Nucleus accumbens (tissue), 56 donors: ENCODE measurements at regions not wholly inside any gene's neighbourhood (a gene's known extent, or its start where the extent isn't known, plus 50 kb on each side); places are given as distances from the start of the nearest gene placed in this dataset.
A peak's percentile ranks its signal among the peaks of the same experiment; 100 is the strongest.
"Not testable (repeated sequence)": the region's sequence is repeated elsewhere in the genome, so short reads cannot be mapped to it uniquely, and the experiment has no call there.

Experiments used
- DNase-seq, 56 donors: peaks; one replicate each; lab custom pipeline; 2025; lab: John Stamatoyannopoulos, UW

DNA sequence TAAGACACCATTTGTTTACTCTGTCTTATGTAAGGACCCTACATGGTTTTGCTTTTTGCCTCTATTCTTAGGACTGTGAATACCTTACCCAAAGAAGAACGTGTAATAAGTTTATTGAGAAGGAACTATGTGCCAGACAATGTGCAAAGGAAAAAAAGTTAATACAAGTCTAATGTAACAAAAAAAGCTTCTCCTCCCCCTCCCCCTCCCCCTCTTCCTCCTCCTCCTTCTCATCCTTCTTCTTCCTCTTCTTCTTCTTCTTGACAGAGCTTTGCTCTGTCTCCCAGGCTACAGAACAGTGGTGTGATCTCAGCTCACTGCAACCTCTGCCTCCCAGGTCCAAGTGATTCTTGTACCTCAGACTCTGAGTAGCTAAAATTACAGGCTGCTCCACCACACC lies 50.9 kb upstream of the MITF start:
- no peak for DNase-seq

DNA sequence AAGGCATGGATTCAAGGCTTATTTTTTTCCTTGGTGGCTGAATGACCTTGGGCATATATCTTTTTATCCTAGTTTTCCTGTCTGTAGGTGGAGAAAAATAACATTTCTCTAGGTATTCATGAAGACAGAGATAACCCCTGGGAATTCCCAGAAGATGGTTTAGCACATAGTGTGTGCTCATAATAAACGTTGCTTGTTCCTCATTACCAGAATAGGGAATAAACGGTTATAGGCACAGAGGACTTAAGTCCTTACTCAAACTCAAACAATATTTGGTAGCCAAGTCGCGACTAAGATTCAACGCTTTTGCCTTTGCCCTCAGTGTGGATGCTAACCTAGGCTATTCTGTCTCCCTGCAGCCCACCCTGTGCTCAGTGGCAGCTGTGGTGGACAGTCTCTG lies 51.6 kb upstream of the MITF start:
- DNase-seq, result no peak

DNA sequence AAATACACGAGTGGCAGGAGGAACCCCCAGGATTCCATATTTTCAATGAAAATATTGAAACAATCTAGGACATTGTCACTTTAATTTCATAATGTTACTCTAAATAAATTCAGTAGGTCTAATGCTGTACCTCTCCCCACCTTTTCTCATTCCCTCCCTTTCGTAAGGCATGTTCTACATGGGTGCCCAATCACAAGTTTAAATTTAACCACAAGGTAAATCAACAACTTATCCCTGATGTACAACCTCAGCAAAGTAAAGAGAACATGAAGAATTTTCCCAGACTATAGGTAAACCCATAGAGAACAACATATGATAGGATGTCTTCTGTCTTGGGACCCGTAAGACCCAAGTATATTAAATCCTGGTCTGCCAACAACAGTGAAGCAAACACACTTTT lies 53.2 kb upstream of the MITF start:
- no peak for DNase-seq

DNA sequence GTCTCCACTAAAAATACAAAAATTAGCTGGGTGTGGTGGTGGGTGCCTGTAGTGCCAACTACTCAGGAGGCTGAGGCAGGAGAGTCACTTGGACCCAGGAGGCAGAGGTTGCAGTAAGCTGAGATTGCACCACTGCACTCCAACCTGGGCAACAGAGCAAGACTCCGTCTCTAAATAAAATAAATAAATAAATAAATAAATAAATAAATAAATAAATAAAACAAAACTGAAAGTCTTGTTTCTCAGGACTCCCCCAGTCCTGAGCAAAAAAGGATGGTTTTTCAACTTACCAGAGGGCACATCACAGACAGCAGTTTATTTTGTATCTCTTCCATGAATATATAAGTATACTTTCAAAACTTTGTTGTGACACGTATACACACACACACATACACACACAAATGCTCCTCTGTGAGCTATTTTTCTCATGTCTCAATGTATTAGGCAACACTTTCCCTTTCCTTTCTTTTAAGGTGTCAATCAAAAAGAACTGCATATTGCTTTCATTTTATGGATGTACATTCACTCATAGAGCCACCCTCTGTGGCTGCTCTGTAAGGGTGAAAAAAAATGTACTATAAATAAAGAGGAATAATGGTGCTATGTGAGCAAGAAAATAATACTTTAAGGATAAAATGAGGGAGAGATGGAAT lies 54.8 kb upstream of the MITF start:
- DNase-seq, result no peak

DNA sequence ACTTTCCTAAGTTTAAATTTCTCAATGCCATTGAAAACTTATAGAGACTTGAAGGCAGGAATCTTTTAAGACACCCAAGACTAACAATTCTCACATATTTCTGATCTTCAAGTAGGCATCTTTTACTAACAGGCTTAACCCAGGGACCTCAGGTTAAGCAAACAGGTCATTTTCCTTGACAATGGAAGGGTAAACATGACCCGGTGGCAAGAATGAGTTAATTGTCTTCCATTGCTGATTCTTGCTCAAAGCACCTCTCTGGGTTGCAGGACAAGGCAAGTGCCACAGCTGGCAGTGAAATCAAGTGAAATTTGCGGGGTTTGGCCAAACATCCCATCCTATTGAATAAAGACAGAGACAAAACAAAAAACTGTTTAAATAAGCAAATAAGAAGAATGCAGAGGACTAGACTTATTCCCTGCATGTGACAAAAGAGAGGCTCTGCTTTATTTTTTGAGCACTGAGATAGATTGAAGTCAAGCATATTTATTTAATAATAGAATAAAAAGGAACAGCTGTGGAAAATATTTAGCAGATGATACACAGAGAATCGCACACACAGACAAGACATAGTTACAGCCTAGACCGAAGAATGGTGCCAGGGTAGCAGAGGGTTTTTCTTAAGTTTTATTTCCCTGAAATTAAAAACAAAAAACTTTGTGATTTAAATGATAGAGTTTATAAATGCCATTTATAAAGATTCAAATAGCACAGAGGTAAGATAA lies 56.0 kb upstream of the MITF start:
- no peak for DNase-seq

DNA sequence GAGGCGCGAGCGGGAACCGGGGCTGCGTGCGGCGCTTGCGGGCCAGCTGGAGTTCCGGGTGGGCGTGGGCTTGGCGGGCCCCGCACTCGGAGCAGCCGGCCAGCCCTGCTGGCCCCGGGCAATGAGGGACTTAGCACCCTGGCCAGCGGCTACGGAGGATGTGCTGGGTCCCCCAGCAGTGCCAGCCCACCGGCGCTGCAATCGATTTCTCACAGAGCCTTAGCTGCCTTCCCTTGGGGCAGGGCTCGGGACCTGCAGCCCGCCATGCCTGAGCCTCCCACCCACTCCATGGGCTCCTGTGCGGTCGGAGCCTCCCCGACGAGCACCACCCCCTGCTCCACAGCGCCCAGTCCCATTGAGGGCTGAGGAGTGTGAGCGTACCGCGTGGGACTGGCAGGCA lies 61.8 kb upstream of the MITF start:
- DNase-seq, result not testable (repeated sequence)

DNA sequence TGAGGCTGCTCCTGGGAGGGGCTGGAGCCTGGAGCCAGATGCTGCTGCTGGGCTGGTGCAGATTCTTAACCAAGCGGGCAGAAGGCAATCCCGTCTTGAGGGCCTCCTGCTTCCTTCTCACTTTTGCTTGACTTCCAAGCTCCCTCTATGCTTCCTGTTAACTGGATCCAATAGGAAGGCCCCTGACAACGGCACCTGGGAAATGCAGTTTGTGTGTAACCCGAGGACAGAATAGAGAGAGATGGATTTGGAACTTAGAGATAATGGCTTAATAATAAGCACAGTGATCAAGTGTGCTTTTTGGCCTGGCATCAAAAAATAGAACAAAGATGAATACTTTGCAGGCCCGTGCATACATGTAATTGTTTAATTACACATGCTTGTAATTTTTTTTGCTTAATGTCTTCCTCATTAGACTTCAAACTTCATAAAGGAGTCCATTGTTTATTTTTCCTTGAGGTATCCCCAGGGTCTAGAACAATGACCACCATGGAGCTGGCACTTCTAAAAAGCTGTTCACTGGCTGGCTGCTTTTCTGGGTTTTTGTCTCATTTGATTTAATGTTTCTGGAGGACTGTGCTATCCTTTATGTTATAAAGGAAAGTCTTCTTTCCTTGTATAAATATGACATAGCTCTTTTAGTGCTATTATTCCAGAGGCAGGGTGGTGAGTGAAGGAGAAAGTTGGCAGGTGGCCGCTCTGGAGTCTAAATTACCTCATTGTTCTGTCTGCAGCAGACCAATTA lies 63.3 kb upstream of the MITF start:
- peak in 12 of 56 donors; percentile 5 to 48 (median 18) for DNase-seq

DNA sequence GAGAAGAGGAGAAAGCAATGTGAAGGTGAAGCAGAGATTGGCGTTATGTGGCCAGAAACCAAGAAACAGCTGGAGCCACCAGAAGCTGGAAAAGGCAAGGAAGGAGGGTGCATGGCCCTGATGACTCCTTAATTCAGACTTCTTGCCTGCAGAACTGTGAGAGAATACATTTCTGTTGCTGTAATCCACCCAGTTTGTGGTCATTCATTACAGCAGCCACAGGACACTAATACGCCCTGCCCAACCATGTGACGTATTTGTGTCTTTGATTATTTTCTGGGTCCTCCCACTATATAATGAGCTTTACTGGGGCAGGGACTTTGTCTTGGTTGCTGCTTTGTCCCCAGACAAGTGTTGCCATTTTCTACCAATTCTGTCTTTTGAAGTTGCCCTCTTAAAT lies 64.5 kb upstream of the MITF start:
- DNase-seq, result no peak

DNA sequence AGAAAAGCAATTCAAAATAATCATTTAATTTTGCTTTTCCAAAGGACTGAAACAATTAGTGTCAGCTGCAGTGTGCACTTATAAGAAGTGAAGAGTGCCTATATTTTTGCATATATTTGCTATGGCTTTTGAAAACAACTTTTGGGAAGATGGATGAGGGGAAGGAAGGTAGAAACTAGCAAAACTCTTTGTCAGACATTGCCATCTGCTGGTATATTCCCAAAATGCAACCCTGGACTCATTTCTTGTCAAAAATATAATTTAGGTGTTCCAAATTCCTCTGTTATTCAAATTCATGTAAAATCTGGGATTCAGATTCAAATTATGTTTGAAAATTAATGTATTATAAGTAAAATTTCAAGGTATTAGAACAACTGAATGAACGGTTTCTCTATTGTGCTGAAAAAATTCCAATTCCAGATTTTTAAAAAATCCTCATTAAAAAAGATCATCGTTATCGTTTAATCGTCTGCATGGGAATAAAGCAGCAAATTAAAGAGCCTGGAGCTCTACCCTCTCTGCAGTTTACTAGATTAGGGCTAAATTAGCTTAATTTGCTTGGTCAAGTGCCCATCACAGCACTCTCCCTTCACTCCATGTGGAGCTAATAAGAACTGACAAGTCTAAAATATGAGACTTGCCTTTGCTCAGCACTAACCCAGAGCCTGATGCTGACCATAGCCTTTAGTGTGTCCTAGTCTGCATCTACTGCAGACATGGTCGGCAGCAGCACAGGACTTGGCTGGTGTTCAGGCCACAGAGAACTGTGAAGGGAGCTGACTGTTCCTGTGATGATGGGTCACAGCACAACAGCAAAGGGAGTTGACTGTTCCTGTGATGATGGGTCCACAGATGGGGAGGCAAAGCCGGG lies 67.9 kb upstream of the MITF start:
- peak in 21 of 56 donors; percentile 3 to 61 (median 12) for DNase-seq

DNA sequence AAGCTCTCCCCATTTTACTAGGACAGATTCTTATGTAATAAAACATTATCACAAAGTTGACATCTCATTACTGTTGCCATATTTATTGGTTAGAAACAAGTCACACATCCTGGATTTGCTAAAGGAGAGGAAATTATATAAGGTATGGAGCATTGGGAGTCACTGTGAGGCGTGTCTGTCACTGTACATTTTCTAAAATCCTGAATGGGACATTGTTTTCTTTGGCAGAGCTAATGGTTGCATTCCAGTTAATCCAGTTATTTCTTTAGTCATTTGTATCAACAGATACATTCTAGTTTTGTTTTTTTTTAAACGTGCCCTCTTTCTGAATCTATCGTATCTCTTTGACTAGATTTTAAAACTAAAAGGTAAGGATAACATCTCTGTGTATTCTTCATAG lies 70.2 kb upstream of the MITF start:
- DNase-seq, result no peak

DNA sequence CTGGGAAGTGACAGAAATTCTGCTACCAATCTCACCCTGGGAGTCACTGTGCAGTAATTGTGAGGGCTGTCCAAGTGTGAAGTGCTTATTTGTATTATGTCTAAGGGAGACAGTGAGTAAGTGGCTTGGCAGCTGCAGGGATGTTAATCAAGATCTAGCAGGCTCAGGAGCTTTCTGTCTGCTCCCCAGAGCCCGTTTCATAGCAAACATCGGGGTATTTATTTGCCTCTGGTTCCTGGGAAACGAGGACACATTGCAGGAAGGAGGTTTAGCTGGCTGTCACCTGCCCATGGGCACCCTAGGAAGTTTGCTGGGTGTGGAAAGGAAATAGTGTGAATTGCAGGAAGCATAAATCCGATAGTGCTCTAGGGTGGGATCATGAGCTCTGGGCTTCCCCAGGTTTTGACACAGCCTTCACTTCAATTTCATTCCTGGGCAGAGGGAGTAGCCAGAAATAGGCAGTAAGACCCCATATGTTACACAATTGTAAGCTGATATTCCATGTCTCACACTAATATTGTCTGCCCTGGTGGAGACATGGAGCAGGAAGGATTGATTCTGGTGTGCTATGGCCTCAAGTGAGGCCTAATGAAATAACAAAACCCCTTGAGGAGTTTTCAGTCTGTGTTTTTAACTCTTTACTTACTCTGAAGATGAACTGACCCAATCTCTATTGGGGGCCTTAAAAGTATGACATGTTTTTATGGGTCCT lies 74.1 kb upstream of the MITF start:
- peak in 2 of 56 donors; percentile 9 to 22 for DNase-seq

DNA sequence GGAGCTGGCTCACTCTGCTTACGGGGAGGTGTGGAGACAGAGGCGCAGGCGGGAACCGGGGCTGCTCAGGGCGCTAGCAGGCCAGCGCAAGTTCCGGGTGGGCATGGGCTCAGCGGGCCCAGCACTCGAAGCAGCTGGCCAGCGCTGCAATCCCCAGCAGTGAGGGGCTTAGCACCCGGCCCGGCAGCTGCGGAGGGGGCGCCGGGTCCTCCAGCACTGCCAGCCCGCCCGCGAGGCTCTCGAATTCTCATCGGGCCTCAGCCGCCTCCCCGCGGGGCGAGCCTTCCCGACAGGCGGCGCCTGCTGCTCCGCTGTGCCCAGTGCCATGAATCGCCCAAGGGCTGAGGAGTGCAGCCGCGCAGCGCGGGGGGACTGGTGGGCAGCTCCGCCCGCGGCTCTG lies 78.6 kb upstream of the MITF start:
- no peak for DNase-seq

DNA sequence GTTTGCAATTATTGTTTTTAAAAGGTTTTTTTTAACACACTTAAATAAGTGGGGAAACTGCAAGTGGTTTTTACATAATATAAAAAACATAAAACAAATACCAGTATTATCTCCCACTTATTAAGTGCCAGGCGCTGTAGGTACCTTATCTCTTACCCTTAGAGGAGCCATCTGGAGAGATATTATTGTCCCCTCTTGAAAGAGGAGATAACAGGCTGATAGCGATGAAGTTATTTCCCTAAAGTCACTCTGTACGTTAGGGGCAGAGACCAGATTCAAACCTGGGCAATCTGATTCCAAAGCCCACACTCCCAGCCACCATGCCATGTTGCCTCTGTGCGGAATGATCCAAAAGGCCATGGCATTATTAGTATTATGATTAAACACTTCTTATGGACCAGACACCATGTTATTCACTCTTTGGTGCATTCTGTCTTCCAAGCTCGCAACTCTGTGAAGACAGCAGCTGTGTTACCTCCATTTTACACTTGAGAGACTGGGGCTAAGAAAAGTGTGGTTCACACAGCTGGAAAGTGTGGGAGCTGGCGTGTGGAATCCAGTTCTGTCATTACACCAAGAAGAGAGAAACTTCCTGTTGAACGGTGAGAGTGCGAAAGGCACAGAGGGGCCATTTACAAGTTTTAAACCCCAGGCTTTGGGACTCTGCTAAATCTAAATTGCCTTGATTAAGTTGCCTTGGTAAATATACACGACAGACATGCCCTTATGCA lies 79.9 kb upstream of the MITF start:
- DNase-seq, result no peak

DNA sequence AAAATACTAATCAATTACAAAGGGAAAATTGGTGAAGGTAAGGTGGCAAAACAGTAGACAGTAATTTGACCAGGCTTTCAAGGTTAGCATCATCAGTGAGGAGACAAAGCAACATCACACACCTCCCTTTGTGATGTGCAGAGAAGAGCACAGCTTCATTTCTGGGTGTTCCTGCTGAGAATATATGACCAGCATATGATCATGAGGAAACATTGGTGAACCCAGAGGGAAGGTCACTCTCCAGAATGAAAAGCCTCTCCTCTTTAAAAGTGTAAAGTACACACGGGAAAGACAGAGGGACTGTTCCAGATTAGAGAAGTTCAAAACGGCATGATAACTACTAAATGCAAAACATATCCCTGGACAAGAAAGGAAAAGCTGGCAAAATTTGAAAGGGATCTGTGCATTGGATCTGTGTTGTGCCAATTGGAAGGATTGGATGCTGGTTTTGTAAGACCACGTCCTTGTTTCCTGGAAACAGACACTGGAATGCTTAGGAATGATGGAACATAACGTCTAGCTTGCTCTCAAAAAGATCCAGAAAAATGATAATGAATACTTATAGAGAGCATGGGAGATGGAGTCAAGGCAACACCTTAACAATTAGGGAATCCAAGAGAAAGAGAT lies 80.6 kb upstream of the MITF start:
- no peak for DNase-seq

DNA sequence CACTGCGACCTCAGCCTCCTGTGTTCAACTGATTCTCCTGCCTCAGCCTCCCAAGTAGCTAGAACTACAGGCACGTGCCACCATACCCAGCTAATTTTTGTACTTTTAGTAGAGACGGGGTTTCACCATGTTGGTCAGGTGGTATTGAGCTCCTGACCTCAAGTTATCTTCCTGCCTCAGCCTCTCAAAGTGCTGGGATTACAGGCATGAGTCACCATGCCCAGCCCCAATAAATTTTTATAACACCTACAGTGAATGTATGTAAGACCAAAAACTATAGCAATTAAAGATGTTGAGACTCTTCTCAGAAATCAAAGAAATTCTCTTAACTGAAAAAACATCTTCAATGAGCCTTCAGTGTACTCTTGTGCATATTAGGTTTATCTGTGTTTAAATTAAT lies 82.2 kb upstream of the MITF start:
- DNase-seq, result not testable (repeated sequence)

DNA sequence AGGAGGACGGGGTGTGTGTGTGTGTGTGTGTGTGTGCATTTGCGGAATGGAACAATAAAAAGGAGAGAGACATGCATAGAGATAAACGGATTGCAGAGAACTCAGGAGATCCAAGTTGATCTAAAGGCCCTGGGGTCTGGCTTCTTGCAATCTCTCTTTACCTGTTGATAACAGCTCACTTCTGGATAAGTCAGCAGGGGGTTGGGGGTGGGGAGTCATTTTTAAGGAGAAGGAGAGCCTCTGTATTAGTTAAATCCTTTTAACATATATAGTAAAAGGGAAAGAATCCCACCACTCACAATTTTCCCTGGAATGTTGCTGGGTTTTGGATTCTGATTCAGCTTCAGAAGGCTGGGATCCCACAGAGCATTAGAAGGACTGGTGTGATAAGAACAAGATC lies 87.5 kb upstream of the MITF start:
- DNase-seq, result no peak

DNA sequence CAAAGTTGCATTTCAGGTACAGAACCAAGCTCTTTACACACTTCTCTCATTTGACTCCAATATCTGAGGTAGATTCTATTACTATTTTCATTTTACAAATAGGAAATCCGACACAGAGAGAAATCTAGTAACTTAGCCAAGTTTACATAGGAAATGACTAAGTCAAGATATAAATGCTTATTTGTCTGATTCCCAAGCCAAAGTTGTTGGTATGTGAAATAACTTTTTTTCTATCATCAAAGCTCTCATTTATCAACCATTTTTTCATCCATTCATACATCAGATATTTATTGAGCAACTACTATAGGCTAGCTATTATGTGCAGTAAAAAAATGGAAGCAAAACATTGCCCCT lies 89.2 kb upstream of the MITF start:
- DNase-seq, result no peak

DNA sequence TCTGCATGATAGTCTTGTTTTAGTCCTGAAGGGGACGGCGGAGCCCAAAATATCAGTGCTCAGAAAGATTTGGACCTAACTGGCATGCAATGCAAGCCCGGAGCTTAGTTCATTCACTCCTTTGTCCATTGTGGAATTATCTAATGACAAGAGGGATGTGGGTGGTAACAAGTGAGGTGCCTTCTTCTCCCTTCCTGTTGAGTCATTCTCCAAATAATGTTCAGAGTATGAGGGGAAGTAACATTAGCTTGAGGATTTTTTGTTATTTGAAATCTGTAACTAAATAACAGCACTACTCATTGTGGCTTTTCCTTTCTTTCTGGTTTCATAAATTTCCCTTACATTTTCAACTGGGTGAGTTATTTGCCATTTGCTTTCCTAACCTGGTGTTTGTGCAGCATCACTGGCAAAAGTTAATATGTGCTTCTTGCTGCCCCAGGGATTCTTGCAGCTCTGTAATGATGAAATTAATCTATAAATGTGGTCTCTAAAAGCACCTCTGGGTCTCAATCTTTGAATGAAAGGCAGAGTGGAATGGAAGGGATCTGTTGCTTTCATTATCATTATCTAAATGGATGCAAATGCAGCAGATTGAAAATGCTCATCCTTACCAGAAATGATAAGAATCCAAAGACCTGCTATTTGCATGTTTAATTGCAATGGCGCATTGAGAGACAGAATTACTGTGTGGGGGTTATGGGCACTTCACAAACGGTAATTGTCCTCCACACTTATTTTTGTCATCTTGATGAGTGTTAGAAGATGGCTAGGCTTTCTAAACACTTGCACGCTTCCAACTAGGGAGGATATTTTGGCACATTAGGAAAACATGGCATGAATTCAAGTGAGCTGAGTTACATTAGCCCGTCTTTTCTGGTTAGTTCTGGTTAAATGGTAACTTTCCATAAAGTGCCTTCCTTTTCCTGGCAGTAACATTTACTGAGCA lies 89.9 kb upstream of the MITF start:
- DNase-seq, result no peak
